ENCODE measurements at regions not wholly inside any gene's neighbourhood (a gene's known extent, or its start where the extent isn't known, plus 50 kb on each side); places are given as distances from the start of the nearest gene placed in this dataset.

GRCh38 chr3:118036215-118036614 is 998.4 kb downstream of the IGSF11 start:
- Histone ChIP-seq H3K4me3 (no peak overlapping the region), H3K27me3 (no peaks in the 10 kb centered on the region), H3K4me1 (no peaks in the 10 kb centered on the region), H3K9me3 (peaks cover 0 to 18% (median 10%) of the 10 kb centered on the region in 4 donors), H3K27ac (no peak overlapping the region), H3K36me3 (no peaks in the 10 kb centered on the region)
- no peak for TF ChIP-seq POLR2AphosphoS5 (IDR thresholded peaks at IDR 0.05)
- TF ChIP-seq, protein P1, sequence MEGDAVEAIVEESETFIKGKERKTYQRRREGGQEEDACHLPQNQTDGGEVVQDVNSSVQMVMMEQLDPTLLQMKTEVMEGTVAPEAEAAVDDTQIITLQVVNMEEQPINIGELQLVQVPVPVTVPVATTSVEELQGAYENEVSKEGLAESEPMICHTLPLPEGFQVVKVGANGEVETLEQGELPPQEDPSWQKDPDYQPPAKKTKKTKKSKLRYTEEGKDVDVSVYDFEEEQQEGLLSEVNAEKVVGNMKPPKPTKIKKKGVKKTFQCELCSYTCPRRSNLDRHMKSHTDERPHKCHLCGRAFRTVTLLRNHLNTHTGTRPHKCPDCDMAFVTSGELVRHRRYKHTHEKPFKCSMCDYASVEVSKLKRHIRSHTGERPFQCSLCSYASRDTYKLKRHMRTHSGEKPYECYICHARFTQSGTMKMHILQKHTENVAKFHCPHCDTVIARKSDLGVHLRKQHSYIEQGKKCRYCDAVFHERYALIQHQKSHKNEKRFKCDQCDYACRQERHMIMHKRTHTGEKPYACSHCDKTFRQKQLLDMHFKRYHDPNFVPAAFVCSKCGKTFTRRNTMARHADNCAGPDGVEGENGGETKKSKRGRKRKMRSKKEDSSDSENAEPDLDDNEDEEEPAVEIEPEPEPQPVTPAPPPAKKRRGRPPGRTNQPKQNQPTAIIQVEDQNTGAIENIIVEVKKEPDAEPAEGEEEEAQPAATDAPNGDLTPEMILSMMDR (IDR thresholded peaks at IDR 0.05): no peak
- TF ChIP-seq POLR2A (IDR thresholded peaks at IDR 0.05): no peak
- TF ChIP-seq EP300 (IDR thresholded peaks at IDR 0.05): no peak
- 30 to 44% (median 37%) methylated on average over 1 of the region's 1 CpG for WGBS, 5 donors
- no peak for DNase-seq
- intact Hi-C loops (cut with DNase I; ENCODE audit: low total_unique reads): no loop called here

DNA sequence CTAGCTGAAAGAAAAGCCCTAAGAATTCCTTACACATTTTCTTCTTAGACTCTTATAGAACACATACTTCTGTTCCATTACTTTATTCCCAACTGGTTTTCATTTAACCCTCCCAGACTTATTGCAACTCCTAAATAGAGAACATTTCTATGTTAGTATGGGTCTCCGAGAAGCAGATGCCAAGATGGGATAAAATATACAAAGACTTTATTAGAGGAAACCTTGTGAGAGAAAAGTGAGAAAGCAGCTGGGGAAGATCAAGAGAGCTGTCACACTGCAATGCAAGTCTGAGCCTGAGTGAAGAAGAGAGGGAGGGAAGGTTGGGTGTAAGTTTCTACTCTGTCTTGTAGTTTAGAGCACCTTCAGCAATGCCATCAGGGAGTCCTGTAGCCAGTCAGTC is 979.3 kb downstream of the IGSF11 start:
- intact Hi-C loops (cut with DNase I; ENCODE audit: low total_unique reads): no loop called here
- WGBS, 5 donors: 0 to 52% (median 0%) methylated on average over 1 of the region's 1 CpG
- no peaks in the 10 kb centered on the region for H3K4me1 ChIP-seq
- peaks cover 0 to 2% (median 0%) of the 10 kb centered on the region in 4 donors for H3K9me3 ChIP-seq
- no peak overlapping the region for H3K4me3 ChIP-seq
- H3K27ac ChIP-seq: no peak overlapping the region
- no peaks in the 10 kb centered on the region for H3K36me3 ChIP-seq
- DNase-seq: peak in 1 of 2 donors; percentile 2
- H3K27me3 ChIP-seq: no peaks in the 10 kb centered on the region
- TF ChIP-seq EP300 (IDR thresholded peaks at IDR 0.05) (no peak), POLR2A (IDR thresholded peaks at IDR 0.05) (no peak), POLR2AphosphoS5 (IDR thresholded peaks at IDR 0.05) (no peak)
- TF ChIP-seq, protein P1 (IDR thresholded peaks at IDR 0.05): no peak

GRCh38 chr3:118057086-118057485 is 977.6 kb downstream of the IGSF11 start:
- H3K4me3 ChIP-seq: no peak overlapping the region
- no peaks in the 10 kb centered on the region for H3K9me3 ChIP-seq
- intact Hi-C loops (cut with DNase I; ENCODE audit: low total_unique reads): no loop called here
- DNase-seq: no peak
- H3K4me1 ChIP-seq: no peaks in the 10 kb centered on the region
- WGBS, 5 donors: 30 to 58% (median 46%) methylated on average over 1 of the region's 1 CpG
- H3K27me3 ChIP-seq: no peaks in the 10 kb centered on the region
- no peak overlapping the region for H3K27ac ChIP-seq
- TF ChIP-seq POLR2AphosphoS5 (IDR thresholded peaks at IDR 0.05) (no peak), EP300 (IDR thresholded peaks at IDR 0.05) (no peak), POLR2A (IDR thresholded peaks at IDR 0.05) (no peak)
- TF ChIP-seq, protein P1 (IDR thresholded peaks at IDR 0.05): no peak
- H3K36me3 ChIP-seq: no peaks in the 10 kb centered on the region

DNA sequence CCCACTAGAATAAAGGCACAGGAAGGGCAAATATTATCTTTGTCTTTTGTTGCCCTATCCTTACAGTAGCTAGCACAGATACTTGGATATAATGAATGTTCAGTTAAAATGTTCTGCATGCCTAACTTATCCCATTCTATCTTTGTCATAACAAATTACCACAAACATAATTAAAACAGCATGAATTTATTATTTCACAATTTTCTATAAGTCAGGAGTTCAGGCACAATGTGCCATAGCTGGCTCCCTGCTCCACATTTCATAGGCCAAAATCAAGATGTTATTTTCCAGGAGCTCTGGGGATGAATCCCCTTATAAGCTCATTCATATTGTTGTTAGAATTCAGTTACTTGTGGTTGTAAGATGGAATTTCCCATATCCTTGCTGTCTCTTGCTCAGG is 975.5 kb downstream of the IGSF11 start:
- TF ChIP-seq POLR2AphosphoS5 (IDR thresholded peaks at IDR 0.05) (no peak), EP300 (IDR thresholded peaks at IDR 0.05) (no peak), POLR2A (IDR thresholded peaks at IDR 0.05) (no peak)
- TF ChIP-seq, protein P1 (IDR thresholded peaks at IDR 0.05): no peak
- Histone ChIP-seq H3K36me3 (no peaks in the 10 kb centered on the region), H3K9me3 (no peaks in the 10 kb centered on the region), H3K27me3 (no peaks in the 10 kb centered on the region), H3K4me1 (no peaks in the 10 kb centered on the region), H3K27ac (no peak overlapping the region), H3K4me3 (no peak overlapping the region)
- intact Hi-C loops (cut with DNase I; ENCODE audit: low total_unique reads): no loop called here
- DNase-seq: no peak
